HL-60 (cell line): ENCODE measurements at regions not wholly inside any gene's neighbourhood (a gene's known extent, or its start where the extent isn't known, plus 50 kb on each side); places are given as distances from the start of the nearest gene placed in this dataset.
A peak's percentile ranks its signal among the peaks of the same experiment; 100 is the strongest.

Experiments used
- DNase-seq, 2 experiments: peaks; one replicate each; pipeline ENCODE4 v3.0.0-alpha.2; 2010 to 2020; ENCODE audit warnings: low read depth in 1 of 2, low spot score in 1 of 2
- H3K27ac ChIP-seq: fragments of 250-450 bp; sonication (Bioruptor Pico); replicated peaks from 2 replicates; pipeline ENCODE4 v1.5.1; 2020; ENCODE audit warnings: mild to moderate bottlenecking, moderate library complexity
- H3K27me3 ChIP-seq: fragments of 250-450 bp; sonication (Bioruptor Pico); 2 replicates; pipeline ENCODE4 v1.5.1; 2021; ENCODE audit warnings: mild to moderate bottlenecking, moderate library complexity; ENCODE audit not compliant: insufficient read depth, poor library complexity, severe bottlenecking
- H3K4me3 ChIP-seq: replicated peaks from 2 replicates; pipeline ENCODE4 v1.5.1; 2011; ENCODE audit warnings: mild to moderate bottlenecking, control low read depth, low read length; ENCODE audit not compliant: insufficient read depth
- GABPA ChIP-seq: IDR thresholded peaks from 2 replicates; pipeline ENCODE4 v1.6.1; 2012; ENCODE audit warnings: low read depth
- POLR2AphosphoS5 ChIP-seq: IDR thresholded peaks from 2 replicates; pipeline ENCODE4 v1.6.1; 2012; ENCODE audit warnings: low read depth
- SPI1 ChIP-seq: IDR thresholded peaks from 2 replicates; pipeline ENCODE4 v1.6.1; 2012; ENCODE audit warnings: low read depth, mild to moderate bottlenecking, borderline replicate concordance
- TF ChIP-seq, protein P1 (sequence below): IDR thresholded peaks from one replicate; pipeline ENCODE4 v1.5.1; 2011; ENCODE audit warnings: low read length, control low read depth, inconsistent platforms; ENCODE audit not compliant: insufficient read depth
- TF ChIP-seq, protein P2 (sequence below): IDR thresholded peaks from 2 replicates; pipeline ENCODE4 v1.6.1; 2012; ENCODE audit warnings: low read depth; ENCODE audit not compliant: insufficient replicate concordance

- TF ChIP-seq, protein P1, sequence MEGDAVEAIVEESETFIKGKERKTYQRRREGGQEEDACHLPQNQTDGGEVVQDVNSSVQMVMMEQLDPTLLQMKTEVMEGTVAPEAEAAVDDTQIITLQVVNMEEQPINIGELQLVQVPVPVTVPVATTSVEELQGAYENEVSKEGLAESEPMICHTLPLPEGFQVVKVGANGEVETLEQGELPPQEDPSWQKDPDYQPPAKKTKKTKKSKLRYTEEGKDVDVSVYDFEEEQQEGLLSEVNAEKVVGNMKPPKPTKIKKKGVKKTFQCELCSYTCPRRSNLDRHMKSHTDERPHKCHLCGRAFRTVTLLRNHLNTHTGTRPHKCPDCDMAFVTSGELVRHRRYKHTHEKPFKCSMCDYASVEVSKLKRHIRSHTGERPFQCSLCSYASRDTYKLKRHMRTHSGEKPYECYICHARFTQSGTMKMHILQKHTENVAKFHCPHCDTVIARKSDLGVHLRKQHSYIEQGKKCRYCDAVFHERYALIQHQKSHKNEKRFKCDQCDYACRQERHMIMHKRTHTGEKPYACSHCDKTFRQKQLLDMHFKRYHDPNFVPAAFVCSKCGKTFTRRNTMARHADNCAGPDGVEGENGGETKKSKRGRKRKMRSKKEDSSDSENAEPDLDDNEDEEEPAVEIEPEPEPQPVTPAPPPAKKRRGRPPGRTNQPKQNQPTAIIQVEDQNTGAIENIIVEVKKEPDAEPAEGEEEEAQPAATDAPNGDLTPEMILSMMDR: no peak
- no peak for TF ChIP-seq SPI1
- TF ChIP-seq POLR2AphosphoS5: peak; percentile 60
- TF ChIP-seq, protein P2, sequence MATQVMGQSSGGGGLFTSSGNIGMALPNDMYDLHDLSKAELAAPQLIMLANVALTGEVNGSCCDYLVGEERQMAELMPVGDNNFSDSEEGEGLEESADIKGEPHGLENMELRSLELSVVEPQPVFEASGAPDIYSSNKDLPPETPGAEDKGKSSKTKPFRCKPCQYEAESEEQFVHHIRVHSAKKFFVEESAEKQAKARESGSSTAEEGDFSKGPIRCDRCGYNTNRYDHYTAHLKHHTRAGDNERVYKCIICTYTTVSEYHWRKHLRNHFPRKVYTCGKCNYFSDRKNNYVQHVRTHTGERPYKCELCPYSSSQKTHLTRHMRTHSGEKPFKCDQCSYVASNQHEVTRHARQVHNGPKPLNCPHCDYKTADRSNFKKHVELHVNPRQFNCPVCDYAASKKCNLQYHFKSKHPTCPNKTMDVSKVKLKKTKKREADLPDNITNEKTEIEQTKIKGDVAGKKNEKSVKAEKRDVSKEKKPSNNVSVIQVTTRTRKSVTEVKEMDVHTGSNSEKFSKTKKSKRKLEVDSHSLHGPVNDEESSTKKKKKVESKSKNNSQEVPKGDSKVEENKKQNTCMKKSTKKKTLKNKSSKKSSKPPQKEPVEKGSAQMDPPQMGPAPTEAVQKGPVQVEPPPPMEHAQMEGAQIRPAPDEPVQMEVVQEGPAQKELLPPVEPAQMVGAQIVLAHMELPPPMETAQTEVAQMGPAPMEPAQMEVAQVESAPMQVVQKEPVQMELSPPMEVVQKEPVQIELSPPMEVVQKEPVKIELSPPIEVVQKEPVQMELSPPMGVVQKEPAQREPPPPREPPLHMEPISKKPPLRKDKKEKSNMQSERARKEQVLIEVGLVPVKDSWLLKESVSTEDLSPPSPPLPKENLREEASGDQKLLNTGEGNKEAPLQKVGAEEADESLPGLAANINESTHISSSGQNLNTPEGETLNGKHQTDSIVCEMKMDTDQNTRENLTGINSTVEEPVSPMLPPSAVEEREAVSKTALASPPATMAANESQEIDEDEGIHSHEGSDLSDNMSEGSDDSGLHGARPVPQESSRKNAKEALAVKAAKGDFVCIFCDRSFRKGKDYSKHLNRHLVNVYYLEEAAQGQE: no peak
- TF ChIP-seq GABPA: no peak
- Histone ChIP-seq H3K27ac (peak overlapping the region; percentile 74), H3K4me3 (no peak overlapping the region), H3K27me3 (no peaks in the 10 kb centered on the region)
- DNase-seq: peak; percentile 79 to 84
These were observed 156.7 kb downstream of the LPIN1 start for GRCh38 chr2:11903085-11903606.

GRCh38 chr2:11904029-11904428, 157.6 kb downstream of the LPIN1 start:
- TF ChIP-seq, protein P2: no peak
- peak; percentile 65; the same call in 1 of the 2 replicates for TF ChIP-seq SPI1
- TF ChIP-seq POLR2AphosphoS5: peak; percentile 99
- Histone ChIP-seq H3K27ac (peak overlapping the region; percentile 74), H3K27me3 (no peaks in the 10 kb centered on the region), H3K4me3 (no peak overlapping the region)
- DNase-seq: peak; percentile 86 to 92

GRCh38 chr2:11904941-11905340, 158.5 kb downstream of the LPIN1 start:
- Histone ChIP-seq H3K4me3 (no peak overlapping the region), H3K27ac (no peak overlapping the region), H3K27me3 (no peaks in the 10 kb centered on the region)
- no peak for DNase-seq
- TF ChIP-seq SPI1 (no peak), POLR2AphosphoS5 (no peak), GABPA (no peak)
- TF ChIP-seq, protein P1: no peak
- TF ChIP-seq, protein P2: no peak
